DOHH2 (cell line): ENCODE measurements at regions not wholly inside any gene's neighbourhood (a gene's known extent, or its start where the extent isn't known, plus 50 kb on each side); places are given as distances from the start of the nearest gene placed in this dataset.

Source experiments
- EZH2phosphoT487 ChIP-seq: fragments of 200-600 bp; sonication (generic); IDR thresholded peaks from 2 replicates; pipeline ENCODE4 v1.6.1; 2017; ENCODE audit warnings: borderline replicate concordance, mild to moderate bottlenecking, antibody characterized with exemption, low read length, moderate library complexity, mixed read lengths
- TF ChIP-seq, protein P1 (sequence below): fragments of 200-600 bp; sonication (generic); IDR thresholded peaks from one replicate; pipeline ENCODE4 v1.5.1; 2014; ENCODE audit warnings: antibody characterized with exemption, mild to moderate bottlenecking, low read depth, low read length; ENCODE audit not compliant: poor library complexity, severe bottlenecking

DNA sequence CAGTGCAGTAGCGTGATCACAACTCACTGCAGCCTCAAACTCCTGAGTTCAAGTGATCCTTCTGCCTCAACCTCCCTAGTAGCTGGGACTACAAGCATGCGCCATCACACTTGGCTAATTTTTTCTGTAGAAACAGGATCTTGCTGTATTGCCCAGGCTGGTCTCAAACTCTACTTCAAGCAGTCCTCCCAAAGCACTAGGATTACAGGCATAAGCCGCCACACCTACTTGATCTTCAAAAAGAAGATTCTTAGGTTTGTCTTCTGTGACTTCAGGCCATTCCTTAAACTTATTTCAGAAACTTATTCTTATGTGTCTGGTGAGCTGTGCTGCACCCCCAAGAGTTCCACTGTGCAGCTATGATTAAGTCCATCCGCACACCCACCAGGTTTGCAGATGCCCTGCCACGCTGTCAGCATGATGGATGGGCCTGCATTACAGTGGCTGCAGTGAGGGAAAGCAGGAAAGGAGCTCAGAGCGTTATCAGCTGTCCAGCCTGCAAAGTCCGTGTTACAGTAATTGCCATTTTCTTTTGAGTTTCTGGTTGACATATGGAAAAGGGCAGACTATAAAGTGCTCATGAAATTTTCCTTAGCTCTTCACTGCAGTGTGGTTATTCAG is 146.6 kb downstream of the AASDH start:
- TF ChIP-seq, protein P1, sequence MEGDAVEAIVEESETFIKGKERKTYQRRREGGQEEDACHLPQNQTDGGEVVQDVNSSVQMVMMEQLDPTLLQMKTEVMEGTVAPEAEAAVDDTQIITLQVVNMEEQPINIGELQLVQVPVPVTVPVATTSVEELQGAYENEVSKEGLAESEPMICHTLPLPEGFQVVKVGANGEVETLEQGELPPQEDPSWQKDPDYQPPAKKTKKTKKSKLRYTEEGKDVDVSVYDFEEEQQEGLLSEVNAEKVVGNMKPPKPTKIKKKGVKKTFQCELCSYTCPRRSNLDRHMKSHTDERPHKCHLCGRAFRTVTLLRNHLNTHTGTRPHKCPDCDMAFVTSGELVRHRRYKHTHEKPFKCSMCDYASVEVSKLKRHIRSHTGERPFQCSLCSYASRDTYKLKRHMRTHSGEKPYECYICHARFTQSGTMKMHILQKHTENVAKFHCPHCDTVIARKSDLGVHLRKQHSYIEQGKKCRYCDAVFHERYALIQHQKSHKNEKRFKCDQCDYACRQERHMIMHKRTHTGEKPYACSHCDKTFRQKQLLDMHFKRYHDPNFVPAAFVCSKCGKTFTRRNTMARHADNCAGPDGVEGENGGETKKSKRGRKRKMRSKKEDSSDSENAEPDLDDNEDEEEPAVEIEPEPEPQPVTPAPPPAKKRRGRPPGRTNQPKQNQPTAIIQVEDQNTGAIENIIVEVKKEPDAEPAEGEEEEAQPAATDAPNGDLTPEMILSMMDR: no peak
- no peak for TF ChIP-seq EZH2phosphoT487
